ENCODE measurements at regions not wholly inside any gene's neighbourhood (a gene's known extent, or its start where the extent isn't known, plus 50 kb on each side); places are given as distances from the start of the nearest gene placed in this dataset.

DNA sequence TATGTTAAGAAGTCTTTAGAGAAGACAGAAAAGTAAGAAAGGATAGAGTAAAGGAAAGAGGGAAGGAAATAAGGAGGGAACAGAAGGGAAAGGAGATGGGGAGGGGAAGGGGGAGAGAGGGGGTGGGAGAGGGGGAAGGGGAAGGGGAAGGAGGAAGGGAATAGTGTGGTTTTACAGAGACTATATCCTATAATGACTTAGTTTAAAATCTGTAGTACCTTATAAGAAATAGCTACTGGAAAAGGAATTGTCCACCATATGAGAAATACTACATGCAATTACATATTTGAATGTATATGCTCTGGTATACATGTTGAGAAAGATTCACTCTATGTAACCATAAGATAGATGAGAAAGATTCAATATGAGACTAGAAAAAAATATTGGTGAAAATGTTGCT, 1042.3 kb downstream of the BRINP3 start (continued):
- TF ChIP-seq, protein P1, sequence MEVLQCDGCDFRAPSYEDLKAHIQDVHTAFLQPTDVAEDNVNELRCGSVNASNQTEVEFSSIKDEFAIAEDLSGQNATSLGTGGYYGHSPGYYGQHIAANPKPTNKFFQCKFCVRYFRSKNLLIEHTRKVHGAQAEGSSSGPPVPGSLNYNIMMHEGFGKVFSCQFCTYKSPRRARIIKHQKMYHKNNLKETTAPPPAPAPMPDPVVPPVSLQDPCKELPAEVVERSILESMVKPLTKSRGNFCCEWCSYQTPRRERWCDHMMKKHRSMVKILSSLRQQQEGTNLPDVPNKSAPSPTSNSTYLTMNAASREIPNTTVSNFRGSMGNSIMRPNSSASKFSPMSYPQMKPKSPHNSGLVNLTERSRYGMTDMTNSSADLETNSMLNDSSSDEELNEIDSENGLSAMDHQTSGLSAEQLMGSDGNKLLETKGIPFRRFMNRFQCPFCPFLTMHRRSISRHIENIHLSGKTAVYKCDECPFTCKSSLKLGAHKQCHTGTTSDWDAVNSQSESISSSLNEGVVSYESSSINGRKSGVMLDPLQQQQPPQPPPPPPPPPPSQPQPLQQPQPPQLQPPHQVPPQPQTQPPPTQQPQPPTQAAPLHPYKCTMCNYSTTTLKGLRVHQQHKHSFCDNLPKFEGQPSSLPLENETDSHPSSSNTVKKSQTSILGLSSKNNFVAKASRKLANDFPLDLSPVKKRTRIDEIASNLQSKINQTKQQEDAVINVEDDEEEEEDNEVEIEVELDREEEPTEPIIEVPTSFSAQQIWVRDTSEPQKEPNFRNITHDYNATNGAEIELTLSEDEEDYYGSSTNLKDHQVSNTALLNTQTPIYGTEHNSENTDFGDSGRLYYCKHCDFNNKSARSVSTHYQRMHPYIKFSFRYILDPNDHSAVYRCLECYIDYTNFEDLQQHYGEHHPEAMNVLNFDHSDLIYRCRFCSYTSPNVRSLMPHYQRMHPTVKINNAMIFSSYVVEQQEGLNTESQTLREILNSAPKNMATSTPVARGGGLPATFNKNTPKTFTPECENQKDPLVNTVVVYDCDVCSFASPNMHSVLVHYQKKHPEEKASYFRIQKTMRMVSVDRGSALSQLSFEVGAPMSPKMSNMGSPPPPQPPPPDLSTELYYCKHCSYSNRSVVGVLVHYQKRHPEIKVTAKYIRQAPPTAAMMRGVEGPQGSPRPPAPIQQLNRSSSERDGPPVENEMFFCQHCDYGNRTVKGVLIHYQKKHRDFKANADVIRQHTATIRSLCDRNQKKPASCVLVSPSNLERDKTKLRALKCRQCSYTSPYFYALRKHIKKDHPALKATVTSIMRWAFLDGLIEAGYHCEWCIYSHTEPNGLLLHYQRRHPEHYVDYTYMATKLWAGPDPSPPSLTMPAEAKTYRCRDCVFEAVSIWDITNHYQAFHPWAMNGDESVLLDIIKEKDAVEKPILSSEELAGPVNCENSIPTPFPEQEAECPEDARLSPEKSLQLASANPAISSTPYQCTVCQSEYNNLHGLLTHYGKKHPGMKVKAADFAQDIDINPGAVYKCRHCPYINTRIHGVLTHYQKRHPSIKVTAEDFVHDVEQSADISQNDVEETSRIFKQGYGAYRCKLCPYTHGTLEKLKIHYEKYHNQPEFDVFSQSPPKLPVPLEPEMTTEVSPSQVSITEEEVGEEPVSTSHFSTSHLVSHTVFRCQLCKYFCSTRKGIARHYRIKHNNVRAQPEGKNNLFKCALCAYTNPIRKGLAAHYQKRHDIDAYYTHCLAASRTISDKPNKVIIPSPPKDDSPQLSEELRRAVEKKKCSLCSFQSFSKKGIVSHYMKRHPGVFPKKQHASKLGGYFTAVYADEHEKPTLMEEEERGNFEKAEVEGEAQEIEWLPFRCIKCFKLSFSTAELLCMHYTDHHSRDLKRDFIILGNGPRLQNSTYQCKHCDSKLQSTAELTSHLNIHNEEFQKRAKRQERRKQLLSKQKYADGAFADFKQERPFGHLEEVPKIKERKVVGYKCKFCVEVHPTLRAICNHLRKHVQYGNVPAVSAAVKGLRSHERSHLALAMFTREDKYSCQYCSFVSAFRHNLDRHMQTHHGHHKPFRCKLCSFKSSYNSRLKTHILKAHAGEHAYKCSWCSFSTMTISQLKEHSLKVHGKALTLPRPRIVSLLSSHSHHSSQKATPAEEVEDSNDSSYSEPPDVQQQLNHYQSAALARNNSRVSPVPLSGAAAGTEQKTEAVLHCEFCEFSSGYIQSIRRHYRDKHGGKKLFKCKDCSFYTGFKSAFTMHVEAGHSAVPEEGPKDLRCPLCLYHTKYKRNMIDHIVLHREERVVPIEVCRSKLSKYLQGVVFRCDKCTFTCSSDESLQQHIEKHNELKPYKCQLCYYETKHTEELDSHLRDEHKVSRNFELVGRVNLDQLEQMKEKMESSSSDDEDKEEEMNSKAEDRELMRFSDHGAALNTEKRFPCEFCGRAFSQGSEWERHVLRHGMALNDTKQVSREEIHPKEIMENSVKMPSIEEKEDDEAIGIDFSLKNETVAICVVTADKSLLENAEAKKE (CRISPR knock-in tag; IDR thresholded peaks at IDR 0.05) = no peak
- no peak for TF ChIP-seq NANOG (IDR thresholded peaks at IDR 0.05; ENCODE audit: borderline replicate concordance)
- no peak for TF ChIP-seq STAT1 (IDR thresholded peaks at IDR 0.05; ENCODE audit: unreplicated experiment)
- TF ChIP-seq EZH2 (IDR thresholded peaks at IDR 0.05; ENCODE audit: low read depth, unreplicated experiment) = no peak
- TF ChIP-seq EZH2phosphoT487 (IDR thresholded peaks at IDR 0.05; ENCODE audit: unreplicated experiment) = no peak
- TF ChIP-seq, protein P2, sequence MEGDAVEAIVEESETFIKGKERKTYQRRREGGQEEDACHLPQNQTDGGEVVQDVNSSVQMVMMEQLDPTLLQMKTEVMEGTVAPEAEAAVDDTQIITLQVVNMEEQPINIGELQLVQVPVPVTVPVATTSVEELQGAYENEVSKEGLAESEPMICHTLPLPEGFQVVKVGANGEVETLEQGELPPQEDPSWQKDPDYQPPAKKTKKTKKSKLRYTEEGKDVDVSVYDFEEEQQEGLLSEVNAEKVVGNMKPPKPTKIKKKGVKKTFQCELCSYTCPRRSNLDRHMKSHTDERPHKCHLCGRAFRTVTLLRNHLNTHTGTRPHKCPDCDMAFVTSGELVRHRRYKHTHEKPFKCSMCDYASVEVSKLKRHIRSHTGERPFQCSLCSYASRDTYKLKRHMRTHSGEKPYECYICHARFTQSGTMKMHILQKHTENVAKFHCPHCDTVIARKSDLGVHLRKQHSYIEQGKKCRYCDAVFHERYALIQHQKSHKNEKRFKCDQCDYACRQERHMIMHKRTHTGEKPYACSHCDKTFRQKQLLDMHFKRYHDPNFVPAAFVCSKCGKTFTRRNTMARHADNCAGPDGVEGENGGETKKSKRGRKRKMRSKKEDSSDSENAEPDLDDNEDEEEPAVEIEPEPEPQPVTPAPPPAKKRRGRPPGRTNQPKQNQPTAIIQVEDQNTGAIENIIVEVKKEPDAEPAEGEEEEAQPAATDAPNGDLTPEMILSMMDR (conservative IDR thresholded peaks at IDR 0.05; ENCODE audit: low read depth in 2 of 2) = no peak
- TF ChIP-seq CREB1 (CRISPR knock-in tag; IDR thresholded peaks at IDR 0.05; ENCODE audit: low read depth) = no peak
- TF ChIP-seq ZNF114 (CRISPR knock-in tag; IDR thresholded peaks at IDR 0.05) = no peak
- TF ChIP-seq ZNF331 (CRISPR knock-in tag; IDR thresholded peaks at IDR 0.05; ENCODE audit: low read depth) = no peak
- no peak for TF ChIP-seq POLR2AphosphoS5 (IDR thresholded peaks at IDR 0.05; ENCODE audit: low read depth)
- TF ChIP-seq JUNB (IDR thresholded peaks at IDR 0.05; ENCODE audit: unreplicated experiment) = no peak

Measured in GM23338 (cell line).